C4-2B (cell line): ENCODE measurements at regions not wholly inside any gene's neighbourhood (a gene's known extent, or its start where the extent isn't known, plus 50 kb on each side); places are given as distances from the start of the nearest gene placed in this dataset.

Experiments used
- CTCF ChIP-seq: fragments of 450-650 bp; conservative IDR thresholded peaks from 2 replicates; pipeline ENCODE4 v1.5.1; 2017; ENCODE audit warnings: mild to moderate bottlenecking
- ZFX ChIP-seq: fragments of 450-650 bp; IDR thresholded peaks from 2 replicates; pipeline ENCODE4 v1.6.1; 2017

GRCh38 chr5:136776022-136776927 lies 410.9 kb upstream of the TRPC7 start:
- no peak for TF ChIP-seq CTCF
- TF ChIP-seq ZFX, result no peak
